ENCODE measurements at regions not wholly inside any gene's neighbourhood (a gene's known extent, or its start where the extent isn't known, plus 50 kb on each side); places are given as distances from the start of the nearest gene placed in this dataset.

GRCh38 chr3:5826467-5826866 lies 639.0 kb downstream of the EDEM1 start:
- TF ChIP-seq RAD21 (conservative IDR thresholded peaks at IDR 0.05) (no peak), SMC3 (conservative IDR thresholded peaks at IDR 0.05; ENCODE audit: poor library complexity) (no peak), POLR2AphosphoS5 (IDR thresholded peaks at IDR 0.05) (peak; percentile 62), MXI1 (conservative IDR thresholded peaks at IDR 0.05; ENCODE audit: poor library complexity, severe bottlenecking) (no peak), EP300 (conservative IDR thresholded peaks at IDR 0.05; ENCODE audit: poor library complexity, severe bottlenecking) (peak; percentile 84), REST (IDR thresholded peaks at IDR 0.05; ENCODE audit: borderline replicate concordance) (no peak), EZH2 (IDR thresholded peaks at IDR 0.05; ENCODE audit: borderline replicate concordance, insufficient read depth, low read length, poor library complexity, severe bottlenecking) (no peak), TAF1 (IDR thresholded peaks at IDR 0.05; ENCODE audit: low read depth) (no peak)
- TF ChIP-seq, protein P1, sequence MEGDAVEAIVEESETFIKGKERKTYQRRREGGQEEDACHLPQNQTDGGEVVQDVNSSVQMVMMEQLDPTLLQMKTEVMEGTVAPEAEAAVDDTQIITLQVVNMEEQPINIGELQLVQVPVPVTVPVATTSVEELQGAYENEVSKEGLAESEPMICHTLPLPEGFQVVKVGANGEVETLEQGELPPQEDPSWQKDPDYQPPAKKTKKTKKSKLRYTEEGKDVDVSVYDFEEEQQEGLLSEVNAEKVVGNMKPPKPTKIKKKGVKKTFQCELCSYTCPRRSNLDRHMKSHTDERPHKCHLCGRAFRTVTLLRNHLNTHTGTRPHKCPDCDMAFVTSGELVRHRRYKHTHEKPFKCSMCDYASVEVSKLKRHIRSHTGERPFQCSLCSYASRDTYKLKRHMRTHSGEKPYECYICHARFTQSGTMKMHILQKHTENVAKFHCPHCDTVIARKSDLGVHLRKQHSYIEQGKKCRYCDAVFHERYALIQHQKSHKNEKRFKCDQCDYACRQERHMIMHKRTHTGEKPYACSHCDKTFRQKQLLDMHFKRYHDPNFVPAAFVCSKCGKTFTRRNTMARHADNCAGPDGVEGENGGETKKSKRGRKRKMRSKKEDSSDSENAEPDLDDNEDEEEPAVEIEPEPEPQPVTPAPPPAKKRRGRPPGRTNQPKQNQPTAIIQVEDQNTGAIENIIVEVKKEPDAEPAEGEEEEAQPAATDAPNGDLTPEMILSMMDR (IDR thresholded peaks at IDR 0.05; ENCODE audit: poor library complexity, severe bottlenecking): no peak
- no peaks in the 10 kb centered on the region for H3K79me2 ChIP-seq (replicated peaks; ENCODE audit: insufficient read depth, low read length)

GRCh38 chr3:5828251-5828650 lies 640.7 kb downstream of the EDEM1 start:
- Histone ChIP-seq H3K79me2 (replicated peaks; ENCODE audit: insufficient read depth, low read length) (no peaks in the 10 kb centered on the region), H3K27me3 (ENCODE audit: insufficient read depth, low read depth, low read length) (no peaks in the 10 kb centered on the region), H3K27ac (ENCODE audit: low read length) (no peak overlapping the region)

More at GRCh38 chr3:5826467-5826866, 639.0 kb downstream of the EDEM1 start:
- Histone ChIP-seq H2AFZ (ENCODE audit: low read depth, low read length) (no peak overlapping the region), H3K4me2 (ENCODE audit: low read length) (no peak overlapping the region), H4K20me1 (ENCODE audit: insufficient read depth) (no peaks in the 10 kb centered on the region), H3K9ac (ENCODE audit: low read length) (no peak overlapping the region), H3K4me3 (ENCODE audit: low read length) (no peak overlapping the region), H3K36me3 (ENCODE audit: insufficient read depth, low read length) (no peaks in the 10 kb centered on the region), H3K9me3 (ENCODE audit: low read length) (no peaks in the 10 kb centered on the region), H3K27ac (ENCODE audit: low read length) (peak overlapping the region; percentile 14), H3K27me3 (ENCODE audit: insufficient read depth, low read depth, low read length) (no peaks in the 10 kb centered on the region), H3K9me2 (ENCODE audit: insufficient read depth, low read length) (no peaks in the 10 kb centered on the region), H3F3A (ENCODE audit: insufficient read depth, low read length, poor library complexity, severe bottlenecking) (no peaks in the 10 kb centered on the region)

More at GRCh38 chr3:5828251-5828650, 640.7 kb downstream of the EDEM1 start:
- Histone ChIP-seq H2AFZ (ENCODE audit: low read depth, low read length) (no peak overlapping the region), H3K4me2 (ENCODE audit: low read length) (no peak overlapping the region), H3K9me3 (ENCODE audit: low read length) (no peaks in the 10 kb centered on the region), H3F3A (ENCODE audit: insufficient read depth, low read length, poor library complexity, severe bottlenecking) (no peaks in the 10 kb centered on the region), H3K4me3 (ENCODE audit: low read length) (no peak overlapping the region), H4K20me1 (ENCODE audit: insufficient read depth) (no peaks in the 10 kb centered on the region), H3K9me2 (ENCODE audit: insufficient read depth, low read length) (no peaks in the 10 kb centered on the region), H3K9ac (ENCODE audit: low read length) (no peak overlapping the region), H3K36me3 (ENCODE audit: insufficient read depth, low read length) (no peaks in the 10 kb centered on the region)
- TF ChIP-seq POLR2AphosphoS5 (IDR thresholded peaks at IDR 0.05) (no peak), MXI1 (conservative IDR thresholded peaks at IDR 0.05; ENCODE audit: poor library complexity, severe bottlenecking) (no peak), TAF1 (IDR thresholded peaks at IDR 0.05; ENCODE audit: low read depth) (no peak), RAD21 (conservative IDR thresholded peaks at IDR 0.05) (no peak), SMC3 (conservative IDR thresholded peaks at IDR 0.05; ENCODE audit: poor library complexity) (no peak)
- TF ChIP-seq, protein P1 (IDR thresholded peaks at IDR 0.05; ENCODE audit: poor library complexity, severe bottlenecking): no peak
